Testis (tissue), 2 donors: ENCODE measurements at regions not wholly inside any gene's neighbourhood (a gene's known extent, or its start where the extent isn't known, plus 50 kb on each side); places are given as distances from the start of the nearest gene placed in this dataset.

Source experiments
- CTCF ChIP-seq, 3 experiments: fragments of 450-650 bp in 2 of 3; fragments of 200-600 bp in 1 of 3; sonication (generic) in 1 of 3; IDR thresholded peaks; one replicate each; pipeline ENCODE4 v1.5.1; 2016 to 2019; ENCODE audit warnings: antibody characterized with exemption in 3 of 3, mild to moderate bottlenecking in 2 of 3, moderate library complexity in 1 of 3
- POLR2A ChIP-seq: fragments of 450-650 bp; IDR thresholded peaks from one replicate; pipeline ENCODE4 v1.6.1; 2017; ENCODE audit warnings: antibody characterized with exemption, mild to moderate bottlenecking, moderate library complexity

- TF ChIP-seq CTCF (IDR thresholded peaks at IDR 0.05) (no peak), POLR2A (no peak)
Observed at GRCh38 chr2:41431756-41432155, 616.1 kb upstream of the PKDCC start.
